ENCODE measurements at regions not wholly inside any gene's neighbourhood (a gene's known extent, or its start where the extent isn't known, plus 50 kb on each side); places are given as distances from the start of the nearest gene placed in this dataset.

- no peak for TF ChIP-seq CTCF (IDR thresholded peaks at IDR 0.05; ENCODE audit: low read depth, low read length, missing control alignments)
- Histone ChIP-seq H3K27me3 (replicated peaks) (no peaks in the 10 kb centered on the region), H3K4me3 (ENCODE audit: low read depth, low read length) (no peak overlapping the region), H3K36me3 (replicated peaks) (no peaks in the 10 kb centered on the region), H3K27ac (no peak overlapping the region)
- DNase-seq: no peak
- in situ Hi-C loops (cut with HindIII; ENCODE audit: low pct_ligation_motif_present, low sequenced_read_pairs): no loop called here
These were observed 952.9 kb upstream of the EPHA7 start for GRCh38 chr6:94372229-94372628.

GRCh38 chr6:94367316-94367715 lies 948.0 kb upstream of the EPHA7 start:
- Histone ChIP-seq H3K36me3 (replicated peaks) (no peaks in the 10 kb centered on the region), H3K4me3 (ENCODE audit: low read depth, low read length) (no peak overlapping the region), H3K27me3 (replicated peaks) (no peaks in the 10 kb centered on the region), H3K27ac (no peak overlapping the region)
- no peak for DNase-seq
- in situ Hi-C loops (cut with HindIII; ENCODE audit: low pct_ligation_motif_present, low sequenced_read_pairs): no loop called here
- TF ChIP-seq CTCF (IDR thresholded peaks at IDR 0.05; ENCODE audit: low read depth, low read length, missing control alignments): no peak

- in situ Hi-C loops (cut with HindIII; ENCODE audit: low pct_ligation_motif_present, low sequenced_read_pairs): no loop called here
- TF ChIP-seq CTCF (IDR thresholded peaks at IDR 0.05; ENCODE audit: low read depth, low read length, missing control alignments): no peak
- Histone ChIP-seq H3K36me3 (replicated peaks) (no peaks in the 10 kb centered on the region), H3K4me3 (ENCODE audit: low read depth, low read length) (no peak overlapping the region), H3K27me3 (replicated peaks) (no peaks in the 10 kb centered on the region), H3K27ac (no peak overlapping the region)
- DNase-seq: no peak
These were observed 942.9 kb upstream of the EPHA7 start for GRCh38 chr6:94362061-94362864.

- TF ChIP-seq CTCF (IDR thresholded peaks at IDR 0.05; ENCODE audit: low read depth, low read length, missing control alignments): no peak
- Histone ChIP-seq H3K4me3 (ENCODE audit: low read depth, low read length) (no peak overlapping the region), H3K27me3 (replicated peaks) (no peaks in the 10 kb centered on the region), H3K27ac (no peak overlapping the region), H3K36me3 (replicated peaks) (no peaks in the 10 kb centered on the region)
- in situ Hi-C loops (cut with HindIII; ENCODE audit: low pct_ligation_motif_present, low sequenced_read_pairs): no loop called here
- DNase-seq: no peak
These were observed 942.1 kb upstream of the EPHA7 start for GRCh38 chr6:94361304-94362060.

- Histone ChIP-seq H3K4me3 (ENCODE audit: low read depth, low read length) (no peak overlapping the region), H3K36me3 (replicated peaks) (no peaks in the 10 kb centered on the region), H3K27me3 (replicated peaks) (no peaks in the 10 kb centered on the region), H3K27ac (no peak overlapping the region)
- no peak for TF ChIP-seq CTCF (IDR thresholded peaks at IDR 0.05; ENCODE audit: low read depth, low read length, missing control alignments)
- DNase-seq: no peak
- in situ Hi-C loops (cut with HindIII; ENCODE audit: low pct_ligation_motif_present, low sequenced_read_pairs): no loop called here
These were observed 938.1 kb upstream of the EPHA7 start for GRCh38 chr6:94357381-94357980.

Data from brain microvascular endothelial cell (primary cell).